ENCODE measurements at regions not wholly inside any gene's neighbourhood (a gene's known extent, or its start where the extent isn't known, plus 50 kb on each side); places are given as distances from the start of the nearest gene placed in this dataset.
"Not testable (repeated sequence)": the region's sequence is repeated elsewhere in the genome, so short reads cannot be mapped to it uniquely, and the experiment has no call there.

DNA sequence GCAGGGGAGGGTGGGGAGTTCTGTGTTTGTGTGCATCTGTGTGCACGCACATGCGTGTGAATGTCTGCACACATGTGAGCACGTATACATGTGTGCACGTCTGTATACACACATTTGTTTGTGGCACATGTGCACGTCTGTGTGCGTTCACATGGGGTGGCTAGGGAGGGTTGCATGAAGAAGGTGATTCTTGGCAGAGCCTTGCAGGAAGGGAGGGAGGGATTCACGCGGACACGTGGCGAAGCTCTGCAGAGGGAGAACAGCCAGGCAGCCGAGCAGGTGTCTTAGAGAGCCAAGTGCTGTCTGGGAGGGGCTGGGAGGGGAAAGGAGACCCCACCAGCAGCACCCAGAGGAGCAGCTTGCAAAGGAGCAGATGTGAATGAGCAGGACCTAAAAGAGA is 372.1 kb downstream of the BRD1 start:
- DNase-seq (ENCODE audit: extremely low read depth, low read depth), result no peak
- no peak overlapping the region for H3K4me3 ChIP-seq (replicated peaks; ENCODE audit: low read depth, low read length)
- TF ChIP-seq CTCF (IDR thresholded peaks at IDR 0.05; ENCODE audit: low read depth, low read length, missing control alignments), result no peak

GRCh38 chr22:49454726-49455125 is 372.9 kb downstream of the BRD1 start:
- no peak for TF ChIP-seq CTCF (IDR thresholded peaks at IDR 0.05; ENCODE audit: low read depth, low read length, missing control alignments)

GRCh38 chr22:49453771-49454170 is 373.9 kb downstream of the BRD1 start:
- no peak for TF ChIP-seq CTCF (IDR thresholded peaks at IDR 0.05; ENCODE audit: low read depth, low read length, missing control alignments)
- no peak overlapping the region for H3K4me3 ChIP-seq (replicated peaks; ENCODE audit: low read depth, low read length)
- DNase-seq (ENCODE audit: extremely low read depth, low read depth), result no peak

More at GRCh38 chr22:49454726-49455125, 372.9 kb downstream of the BRD1 start:
- H3K4me3 ChIP-seq (replicated peaks; ENCODE audit: low read depth, low read length), result no peak overlapping the region
- no peak for DNase-seq (ENCODE audit: extremely low read depth, low read depth)

DNA sequence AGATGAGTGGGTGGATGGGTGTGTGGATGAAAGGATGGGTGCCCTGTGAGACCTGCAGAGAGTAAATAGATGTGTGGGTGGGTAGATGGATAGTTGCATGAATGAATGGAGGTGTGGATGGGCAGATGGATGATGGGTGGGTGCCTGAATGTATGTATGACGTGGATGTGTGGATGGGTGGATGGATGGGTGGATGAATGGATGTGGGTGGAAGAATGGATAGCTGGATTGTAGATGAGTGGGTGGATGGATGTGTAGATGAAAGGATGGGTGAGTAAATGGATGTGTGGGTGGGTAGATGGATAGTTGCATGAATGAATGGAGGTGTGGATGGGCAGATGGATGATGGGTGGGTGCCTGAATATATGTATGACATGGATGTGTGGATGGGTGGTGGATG is 374.7 kb downstream of the BRD1 start:
- not testable (repeated sequence) for H3K4me3 ChIP-seq (replicated peaks; ENCODE audit: low read depth, low read length); DNase-seq (ENCODE audit: extremely low read depth, low read depth)

GRCh38 chr22:49452362-49452946 is 375.2 kb downstream of the BRD1 start:
- DNase-seq (ENCODE audit: extremely low read depth, low read depth), result no peak
- no peak for TF ChIP-seq CTCF (IDR thresholded peaks at IDR 0.05; ENCODE audit: low read depth, low read length, missing control alignments)
- no peak overlapping the region for H3K4me3 ChIP-seq (replicated peaks; ENCODE audit: low read depth, low read length)

DNA sequence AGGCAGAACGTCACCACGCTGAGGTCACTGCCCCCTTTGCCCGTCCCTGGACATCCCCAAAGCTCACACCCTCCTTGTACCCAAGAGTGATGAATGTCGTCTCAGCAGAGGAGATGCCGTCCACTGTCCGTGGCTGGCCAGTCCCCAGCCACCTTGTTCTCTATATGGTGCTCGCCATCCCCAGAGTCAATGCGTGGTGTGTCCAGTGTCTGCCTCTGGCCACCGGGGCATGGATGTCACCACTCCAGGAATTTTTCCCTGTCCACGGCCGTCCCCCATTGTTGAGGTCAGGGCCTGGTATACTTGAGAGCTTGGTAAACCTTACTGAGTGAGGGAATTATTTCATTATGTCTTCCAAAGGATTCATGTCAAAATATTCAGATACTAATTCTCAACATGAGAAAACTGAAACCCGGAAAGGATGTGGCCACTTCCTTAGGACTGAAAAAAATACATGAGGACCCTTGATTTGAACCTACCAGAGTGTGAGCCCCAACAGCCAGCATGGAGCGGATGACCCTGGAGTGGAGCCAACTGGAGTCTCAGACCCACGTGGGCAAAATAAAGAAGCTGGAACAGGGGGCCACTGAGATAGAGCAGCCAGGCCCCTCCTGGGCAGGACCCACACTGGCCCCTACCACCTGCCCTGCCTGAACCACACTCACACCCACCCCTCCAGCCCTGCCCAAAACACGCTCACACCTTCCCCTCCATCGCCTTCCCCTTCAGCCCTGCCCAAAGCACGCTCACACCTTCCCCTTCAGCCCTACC is 376.4 kb downstream of the BRD1 start:
- TF ChIP-seq CTCF (IDR thresholded peaks at IDR 0.05; ENCODE audit: low read depth, low read length, missing control alignments), result no peak
- DNase-seq (ENCODE audit: extremely low read depth, low read depth), result no peak
- H3K4me3 ChIP-seq (replicated peaks; ENCODE audit: low read depth, low read length), result no peak overlapping the region

- no peak overlapping the region for H3K4me3 ChIP-seq (replicated peaks; ENCODE audit: low read depth, low read length)
- DNase-seq (ENCODE audit: extremely low read depth, low read depth), result no peak
- no peak for TF ChIP-seq CTCF (IDR thresholded peaks at IDR 0.05; ENCODE audit: low read depth, low read length, missing control alignments)
Measured at GRCh38 chr22:49450498-49450897, 377.2 kb downstream of the BRD1 start.
